Uterus (tissue), 3 donors: ENCODE measurements at regions not wholly inside any gene's neighbourhood (a gene's known extent, or its start where the extent isn't known, plus 50 kb on each side); places are given as distances from the start of the nearest gene placed in this dataset.

Experiments used
- DNase-seq, 2 donors: peaks; one replicate each; pipeline ENCODE4 v3.0.0-alpha.2; 2019 to 2020
- H3K27ac ChIP-seq, 2 donors: fragments of 200-600 bp; sonication (generic); 1 replicate in 1 of 2; 2 replicates in 1 of 2; pipeline ENCODE4 v1.5.1; 2016 to 2018
- H3K27me3 ChIP-seq, 2 donors: fragments of 200-600 bp; sonication (generic); one replicate each; pipeline ENCODE4 v1.5.1; 2018 to 2019; ENCODE audit warnings: control low read depth in 1 of 2
- H3K36me3 ChIP-seq, 2 donors: fragments of 200-600 bp; sonication (generic); one replicate each; pipeline ENCODE4 v1.5.1; 2019; ENCODE audit warnings: control low read depth in 1 of 2
- H3K4me1 ChIP-seq, 2 donors: fragments of 200-600 bp; sonication (generic); one replicate each; pipeline ENCODE4 v1.5.1; 2018 to 2019; ENCODE audit warnings: control low read depth in 1 of 2
- H3K4me3 ChIP-seq, 2 donors: fragments of 200-600 bp; sonication (generic); 1 replicate in 1 of 2; 2 replicates in 1 of 2; pipeline ENCODE4 v1.5.1; 2018 to 2019; ENCODE audit warnings: mild to moderate bottlenecking in 1 of 2
- H3K9me3 ChIP-seq, 2 donors: fragments of 200-600 bp; sonication (generic); one replicate each; pipeline ENCODE4 v1.5.1; 2019; ENCODE audit warnings: control low read depth in 1 of 2
- POLR2A ChIP-seq, 2 donors: fragments of 450-650 bp; IDR thresholded peaks; one replicate each; pipeline ENCODE4 v1.6.1; 2016; ENCODE audit warnings: antibody characterized with exemption in 2 of 2, mild to moderate bottlenecking in 1 of 2, moderate library complexity in 1 of 2
- intact Hi-C: fragments of 100-400 bp; cut with DNase I; formaldehyde crosslinking; loops from one replicate; pipeline ENCODE4 v1.15.1; 2023; ENCODE audit warnings: low total_unique reads
- TF ChIP-seq, protein P1 (sequence below), 4 experiments: fragments of 200-600 bp in 2 of 4; fragments of 450-650 bp in 2 of 4; sonication (generic) in 2 of 4; IDR thresholded peaks; one replicate each; pipeline ENCODE4 v1.5.1; 2016 to 2019; ENCODE audit warnings: antibody characterized with exemption in 4 of 4, mild to moderate bottlenecking in 2 of 4, moderate library complexity in 1 of 4
- donor health status: DM: yes; HTN: yes; CAD: no.

GRCh38 chr4:141576585-141577110, 59.7 kb upstream of the IL15 start:
- no peak for DNase-seq
- no peak overlapping the region for H3K4me3 ChIP-seq
- no peaks in the 10 kb centered on the region for H3K27me3 ChIP-seq
- TF ChIP-seq POLR2A (IDR thresholded peaks at IDR 0.05) = no peak
- TF ChIP-seq, protein P1, sequence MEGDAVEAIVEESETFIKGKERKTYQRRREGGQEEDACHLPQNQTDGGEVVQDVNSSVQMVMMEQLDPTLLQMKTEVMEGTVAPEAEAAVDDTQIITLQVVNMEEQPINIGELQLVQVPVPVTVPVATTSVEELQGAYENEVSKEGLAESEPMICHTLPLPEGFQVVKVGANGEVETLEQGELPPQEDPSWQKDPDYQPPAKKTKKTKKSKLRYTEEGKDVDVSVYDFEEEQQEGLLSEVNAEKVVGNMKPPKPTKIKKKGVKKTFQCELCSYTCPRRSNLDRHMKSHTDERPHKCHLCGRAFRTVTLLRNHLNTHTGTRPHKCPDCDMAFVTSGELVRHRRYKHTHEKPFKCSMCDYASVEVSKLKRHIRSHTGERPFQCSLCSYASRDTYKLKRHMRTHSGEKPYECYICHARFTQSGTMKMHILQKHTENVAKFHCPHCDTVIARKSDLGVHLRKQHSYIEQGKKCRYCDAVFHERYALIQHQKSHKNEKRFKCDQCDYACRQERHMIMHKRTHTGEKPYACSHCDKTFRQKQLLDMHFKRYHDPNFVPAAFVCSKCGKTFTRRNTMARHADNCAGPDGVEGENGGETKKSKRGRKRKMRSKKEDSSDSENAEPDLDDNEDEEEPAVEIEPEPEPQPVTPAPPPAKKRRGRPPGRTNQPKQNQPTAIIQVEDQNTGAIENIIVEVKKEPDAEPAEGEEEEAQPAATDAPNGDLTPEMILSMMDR (IDR thresholded peaks at IDR 0.05) = no peak
- H3K4me1 ChIP-seq = no peaks in the 10 kb centered on the region
- intact Hi-C loops = no loop called here
- no peak overlapping the region for H3K27ac ChIP-seq
- H3K9me3 ChIP-seq = no peaks in the 10 kb centered on the region
- peaks cover 0 to 2% of the 10 kb centered on the region in 2 donors for H3K36me3 ChIP-seq

DNA sequence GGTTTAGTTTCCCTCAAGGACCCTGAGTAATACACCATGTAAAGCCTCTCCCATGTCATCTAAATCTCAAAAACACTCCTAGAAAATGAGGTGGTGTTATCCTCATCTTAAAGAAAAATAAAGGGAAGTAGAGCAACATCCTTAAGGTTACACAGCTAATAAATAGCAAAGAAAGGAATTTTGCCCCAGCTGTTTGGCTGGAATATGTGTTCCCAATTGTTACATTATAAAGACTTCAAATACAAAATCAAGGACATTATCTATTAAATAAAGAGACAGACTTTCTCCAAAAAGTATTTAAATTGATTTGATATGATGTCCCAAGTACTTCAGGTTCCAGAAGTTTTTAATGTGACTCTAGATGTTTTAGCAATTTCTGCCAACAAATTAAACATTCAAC, 57.9 kb upstream of the IL15 start:
- H3K36me3 ChIP-seq = peaks cover 0 to 2% of the 10 kb centered on the region in 2 donors
- intact Hi-C loops = no loop called here
- TF ChIP-seq POLR2A (IDR thresholded peaks at IDR 0.05) = no peak
- TF ChIP-seq, protein P1 (IDR thresholded peaks at IDR 0.05) = no peak
- no peaks in the 10 kb centered on the region for H3K27me3 ChIP-seq
- H3K4me1 ChIP-seq = no peaks in the 10 kb centered on the region
- DNase-seq = no peak
- H3K27ac ChIP-seq = no peak overlapping the region
- H3K9me3 ChIP-seq = no peaks in the 10 kb centered on the region
- H3K4me3 ChIP-seq = no peak overlapping the region

DNA sequence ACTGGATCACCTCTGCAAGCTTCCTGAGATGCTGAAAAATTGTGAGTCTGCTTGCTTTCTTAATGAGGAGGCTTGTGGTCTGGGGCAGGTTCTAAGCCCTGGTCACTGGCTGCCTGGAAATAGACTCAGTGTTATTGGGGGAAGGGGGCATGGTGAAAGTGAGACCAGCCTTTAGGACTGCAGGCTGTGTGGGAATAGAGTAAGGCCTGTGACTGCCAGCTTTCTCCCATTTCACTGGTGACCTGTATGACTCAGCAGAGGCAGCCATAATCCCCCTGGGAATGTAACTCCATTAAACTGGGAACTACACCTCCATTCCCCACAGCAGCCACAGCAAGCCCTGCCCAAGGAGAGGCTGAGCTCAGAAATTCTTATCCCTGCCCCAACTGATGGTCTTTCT, 55.9 kb upstream of the IL15 start:
- Histone ChIP-seq H3K27me3 (no peaks in the 10 kb centered on the region), H3K4me3 (no peak overlapping the region), H3K27ac (no peak overlapping the region), H3K9me3 (peaks cover 0 to 3% of the 10 kb centered on the region in 2 donors), H3K36me3 (peaks cover 0 to 2% of the 10 kb centered on the region in 2 donors), H3K4me1 (no peaks in the 10 kb centered on the region)
- no peak for DNase-seq
- no peak for TF ChIP-seq POLR2A (IDR thresholded peaks at IDR 0.05)
- TF ChIP-seq, protein P1 (IDR thresholded peaks at IDR 0.05) = no peak
- intact Hi-C loops = no loop called here
